Activated CD4-positive, alpha-beta T cell treated with anti-CD3 and anti-CD28 coated beads for 48 hours (primary cell): ENCODE measurements at regions not wholly inside any gene's neighbourhood (a gene's known extent, or its start where the extent isn't known, plus 50 kb on each side); places are given as distances from the start of the nearest gene placed in this dataset.
"Not testable (repeated sequence)": the region's sequence is repeated elsewhere in the genome, so short reads cannot be mapped to it uniquely, and the experiment has no call there.

Experiments used
- DNase-seq: peaks from one replicate; pipeline ENCODE4 v3.0.0-alpha.2; 2020

GRCh38 chr5:86289786-86290185 lies 328.0 kb upstream of the COX7C start:
- not testable (repeated sequence) for DNase-seq

DNA sequence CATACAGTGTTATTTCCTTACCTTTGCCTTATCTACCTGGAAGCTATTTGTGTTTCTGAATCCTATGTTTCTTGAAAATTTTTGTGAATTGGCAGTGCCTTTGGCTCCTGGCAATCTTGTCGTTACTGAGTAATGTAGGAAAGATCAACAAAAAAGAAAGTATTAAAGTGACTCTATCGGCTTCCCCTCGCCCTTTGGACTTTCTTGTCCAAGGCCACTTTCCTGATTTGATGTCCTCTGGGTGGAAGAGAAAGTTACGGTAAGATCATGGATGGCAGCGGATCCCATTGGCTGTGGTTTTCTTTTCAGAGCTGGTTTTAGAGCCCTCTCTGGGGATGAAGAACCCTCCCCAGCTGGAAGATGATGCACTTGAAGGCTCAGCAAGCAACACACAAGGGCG lies 324.9 kb upstream of the COX7C start:
- DNase-seq, result not testable (repeated sequence)

GRCh38 chr5:86302643-86303042 lies 315.1 kb upstream of the COX7C start:
- DNase-seq, result not testable (repeated sequence)

DNA sequence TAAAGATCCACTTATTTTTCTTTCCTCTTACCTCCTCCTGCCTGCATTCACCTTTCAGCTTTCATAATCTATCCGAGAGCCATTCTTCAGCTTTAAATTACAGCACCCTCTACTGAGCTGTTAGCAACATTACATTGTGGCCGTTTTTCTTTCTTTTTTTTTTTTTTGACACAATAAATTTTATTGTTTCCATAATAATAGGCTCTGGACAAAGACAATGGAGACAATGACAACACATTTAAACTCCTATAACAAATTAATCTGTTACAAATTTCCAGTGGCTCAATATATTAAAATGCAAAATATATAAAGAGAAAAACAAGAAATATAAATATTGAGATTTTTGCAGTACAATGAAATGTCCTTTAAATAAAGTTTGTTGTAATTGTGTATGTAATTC lies 312.7 kb upstream of the COX7C start:
- not testable (repeated sequence) for DNase-seq

- DNase-seq, result no peak
Measured at GRCh38 chr5:86314951-86315350, 302.8 kb upstream of the COX7C start.

GRCh38 chr5:86320266-86320665 lies 297.5 kb upstream of the COX7C start:
- no peak for DNase-seq

DNA sequence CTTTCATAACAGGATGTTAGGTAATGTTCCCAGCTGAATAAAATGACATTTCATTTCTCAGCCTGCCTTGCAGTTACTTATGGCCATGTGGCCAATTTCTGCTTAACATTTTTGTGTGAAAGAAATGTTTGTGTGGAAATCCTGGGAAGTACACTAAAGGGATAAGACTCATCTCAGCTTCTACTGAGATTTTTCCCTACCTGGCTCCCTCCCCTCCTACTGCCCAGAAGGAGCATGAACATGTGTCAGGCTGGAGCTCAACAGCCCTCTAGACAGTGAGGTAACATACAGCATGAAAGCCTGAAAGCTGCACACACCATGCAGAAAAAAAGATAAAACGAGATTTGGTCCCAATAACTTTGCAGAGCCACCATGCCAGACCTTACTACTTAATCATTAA lies 288.4 kb upstream of the COX7C start:
- DNase-seq, result no peak

DNA sequence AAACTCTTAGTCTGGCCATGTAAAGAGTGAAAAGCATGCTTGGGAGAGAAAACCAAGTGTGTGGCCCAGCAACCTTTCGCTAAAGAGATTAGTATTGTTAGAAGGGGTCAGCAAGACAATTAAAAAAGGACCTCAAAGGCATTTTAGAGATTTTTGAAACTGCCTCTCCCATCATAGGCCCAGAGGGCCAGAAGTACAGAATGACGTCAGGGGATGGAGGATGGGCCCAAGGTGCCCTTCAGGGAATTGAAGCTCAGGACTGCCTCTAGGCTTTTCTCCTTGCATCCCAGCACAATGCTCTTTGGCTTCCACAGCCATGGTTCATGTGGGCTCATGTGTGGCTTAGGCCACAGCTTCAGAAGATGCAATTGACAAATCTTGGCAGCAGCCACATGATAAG lies 287.0 kb upstream of the COX7C start:
- no peak for DNase-seq

- no peak for DNase-seq
Measured at GRCh38 chr5:86332851-86333250, 284.9 kb upstream of the COX7C start.

DNA sequence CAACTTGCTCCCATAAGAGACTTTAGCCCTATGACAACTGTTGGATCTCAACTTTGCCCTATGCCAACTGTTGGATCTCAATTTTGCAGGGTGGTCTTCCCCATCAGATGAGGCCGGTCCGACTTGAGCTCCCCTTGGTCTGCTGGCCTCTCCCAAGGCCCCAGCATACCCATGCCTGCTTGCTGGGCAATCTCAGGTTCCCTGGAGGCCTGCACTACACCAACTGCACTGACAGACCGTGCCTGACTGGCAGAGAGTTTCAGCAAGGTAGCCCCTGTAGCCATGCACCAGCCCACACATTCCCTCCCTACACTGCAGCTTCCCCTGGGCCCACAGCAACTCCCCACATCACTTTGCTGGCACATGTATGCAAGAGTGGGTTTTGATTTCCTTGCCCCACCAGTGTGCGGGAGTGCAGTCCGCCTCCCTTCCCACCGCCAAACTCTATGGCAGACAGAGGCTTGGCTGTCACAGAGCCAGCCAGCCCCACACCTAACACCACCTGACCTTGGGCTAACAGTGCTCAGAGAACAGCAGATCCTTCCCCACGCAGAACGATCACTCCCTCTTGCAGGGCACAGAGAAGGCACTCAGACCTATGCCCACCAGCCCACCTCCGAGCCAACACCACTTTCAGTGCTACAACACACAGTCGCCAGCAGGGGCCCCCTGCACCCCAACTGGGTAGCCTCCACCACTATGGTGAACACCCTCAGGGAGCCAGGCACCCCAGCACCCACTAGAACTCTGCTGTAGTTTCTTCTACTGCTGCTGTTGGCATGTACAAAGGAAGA lies 279.9 kb upstream of the COX7C start:
- DNase-seq, result no peak

GRCh38 chr5:86354664-86355063 lies 263.1 kb upstream of the COX7C start:
- DNase-seq, result no peak

DNA sequence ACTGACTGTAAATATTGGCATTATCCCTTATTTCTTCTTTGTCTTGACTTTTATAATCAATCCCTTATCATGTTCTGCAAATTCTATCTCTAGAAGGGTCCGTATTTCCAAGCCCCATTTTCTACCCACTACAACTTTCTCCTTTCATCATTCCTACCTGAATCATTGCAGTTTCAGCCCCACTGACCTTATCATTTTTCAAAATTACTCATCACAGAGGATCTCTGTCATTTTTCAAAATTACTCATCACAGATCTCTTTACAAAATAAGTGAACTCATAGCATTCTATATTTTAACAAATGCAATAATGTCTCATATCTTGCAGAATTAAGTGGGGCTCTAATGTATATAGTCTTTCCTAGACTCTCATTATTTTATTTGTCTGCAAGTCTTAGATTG lies 256.9 kb upstream of the COX7C start:
- DNase-seq, result no peak

DNA sequence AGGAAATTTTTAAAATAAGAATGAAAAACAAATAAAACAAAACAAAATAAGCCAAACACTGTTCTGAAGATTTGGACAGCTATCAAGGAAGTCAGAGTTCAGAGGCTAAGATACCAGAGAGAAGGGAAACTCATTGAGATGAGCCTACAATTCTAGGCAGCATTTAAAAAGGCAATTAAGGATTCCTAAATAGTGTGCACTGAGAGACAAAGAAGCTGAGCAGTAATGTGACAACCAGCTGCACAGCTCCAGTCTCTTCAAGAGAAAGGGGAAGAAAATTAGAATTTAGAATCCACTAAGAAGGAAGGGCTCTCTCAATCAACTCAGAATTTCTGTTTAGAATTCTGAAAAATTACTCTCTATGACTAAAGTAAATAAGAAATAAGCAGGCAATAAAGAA lies 246.7 kb upstream of the COX7C start:
- no peak for DNase-seq

- no peak for DNase-seq
Measured at GRCh38 chr5:86374611-86375010, 243.1 kb upstream of the COX7C start.

- no peak for DNase-seq
Measured at GRCh38 chr5:86376214-86376613, 241.5 kb upstream of the COX7C start.

DNA sequence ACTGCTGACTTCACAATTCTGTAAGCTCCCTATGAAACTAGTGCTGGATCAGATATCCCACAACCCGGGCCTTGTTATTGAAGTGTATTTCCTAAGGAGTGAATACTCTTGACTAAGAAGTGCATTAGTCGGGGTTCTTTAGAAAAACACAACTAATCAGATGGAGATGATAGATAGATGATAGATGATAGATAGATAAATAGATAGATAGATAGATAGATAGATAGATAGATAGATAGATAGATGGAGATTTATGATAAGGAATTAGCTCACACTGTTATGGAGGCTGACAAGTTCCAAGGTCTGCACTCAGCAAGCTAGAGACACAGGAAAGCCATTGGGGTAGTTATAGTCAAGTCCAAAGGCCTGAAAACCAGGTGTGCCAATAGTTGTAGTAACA lies 214.6 kb upstream of the COX7C start:
- no peak for DNase-seq

DNA sequence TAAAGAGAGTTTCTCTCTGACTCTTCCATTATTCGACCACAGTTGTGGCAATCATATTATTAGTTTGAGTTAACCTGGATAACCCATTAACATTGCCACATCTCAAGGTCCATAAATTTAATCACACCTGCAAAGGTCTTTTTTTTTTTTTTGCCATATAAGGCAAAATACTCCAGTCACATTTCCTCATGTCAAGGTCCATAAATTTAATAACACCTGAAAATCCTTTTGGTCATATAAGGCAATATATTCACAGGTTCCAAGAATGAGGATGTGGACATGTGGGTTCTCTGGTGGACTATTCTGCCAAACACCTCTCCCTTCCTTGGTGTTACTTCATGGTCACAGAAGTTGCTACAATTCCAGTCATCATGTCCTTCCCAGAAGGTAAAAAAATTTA lies 213.5 kb upstream of the COX7C start:
- no peak for DNase-seq

- DNase-seq, result no peak
Measured at GRCh38 chr5:86407711-86408110, 210.0 kb upstream of the COX7C start.

GRCh38 chr5:86411596-86411995 lies 206.1 kb upstream of the COX7C start:
- DNase-seq, result no peak

DNA sequence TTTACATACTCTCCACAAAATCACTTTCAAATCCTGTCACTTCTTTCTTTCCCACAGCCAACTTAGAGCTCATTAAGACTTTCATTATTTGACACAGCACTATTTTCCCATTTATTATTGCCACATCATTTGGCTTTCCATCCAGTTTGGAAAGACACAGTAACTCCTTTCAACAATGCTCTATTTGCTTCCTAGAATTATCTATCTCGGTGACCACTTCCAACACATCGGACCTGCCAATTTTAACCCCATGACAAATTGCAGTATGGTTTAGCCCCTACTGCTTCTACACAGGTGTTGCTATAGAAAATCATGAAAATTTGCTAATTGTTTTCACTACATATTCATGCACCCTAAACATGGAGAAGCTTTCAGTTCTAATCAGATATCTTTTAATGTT lies 190.6 kb upstream of the COX7C start:
- no peak for DNase-seq

GRCh38 chr5:86439593-86440110 lies 178.1 kb upstream of the COX7C start:
- no peak for DNase-seq

DNA sequence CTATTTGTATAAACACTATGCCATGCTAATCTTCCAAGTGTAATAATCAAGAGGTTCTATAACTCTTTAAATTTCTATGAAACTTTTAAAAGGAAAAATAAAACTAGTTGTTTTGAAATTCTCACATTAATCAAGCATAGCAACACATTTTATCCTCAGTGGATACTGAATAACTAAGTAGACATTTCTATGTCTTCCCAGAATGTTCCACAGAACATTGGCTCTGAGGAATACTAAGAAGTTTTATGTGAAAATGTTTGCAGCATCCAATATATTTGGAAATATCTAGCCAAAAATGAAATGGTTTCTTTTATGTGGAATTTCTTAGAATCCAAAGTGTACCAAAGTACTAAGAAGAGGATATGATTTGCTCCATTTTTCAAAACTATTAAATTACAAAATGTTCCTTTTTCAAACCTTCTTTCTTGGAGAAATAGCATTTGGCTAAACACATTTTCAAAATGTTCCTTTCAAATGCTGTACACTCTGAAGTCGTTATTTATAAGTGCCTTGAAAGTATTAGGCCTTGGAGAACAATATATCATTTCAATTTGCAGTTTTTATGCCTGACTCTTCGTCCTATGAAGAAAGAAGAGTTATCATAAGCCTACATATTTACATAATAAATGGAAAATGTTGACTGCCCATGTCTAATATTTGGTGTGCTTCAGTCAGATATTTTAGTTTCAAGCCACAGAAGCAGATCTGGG lies 175.6 kb upstream of the COX7C start:
- no peak for DNase-seq

DNA sequence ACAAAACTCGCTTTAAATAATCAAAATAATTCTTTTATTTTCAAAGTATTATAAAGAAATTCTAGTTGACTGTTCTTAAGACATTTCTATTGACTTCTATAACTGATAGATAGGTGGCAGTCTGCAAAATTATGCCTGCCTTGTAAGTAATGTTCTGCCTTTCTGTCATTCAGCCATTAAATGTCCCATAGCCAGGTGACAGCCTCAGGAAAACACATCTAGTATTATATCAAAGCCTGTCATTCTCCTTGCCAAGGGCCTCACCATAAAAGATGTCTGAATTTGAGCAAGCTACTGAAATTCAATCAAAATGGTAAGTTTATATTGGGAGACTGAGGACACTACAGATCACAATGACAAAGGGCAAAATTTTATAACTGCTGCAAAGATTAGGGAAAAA lies 170.4 kb upstream of the COX7C start:
- no peak for DNase-seq

DNA sequence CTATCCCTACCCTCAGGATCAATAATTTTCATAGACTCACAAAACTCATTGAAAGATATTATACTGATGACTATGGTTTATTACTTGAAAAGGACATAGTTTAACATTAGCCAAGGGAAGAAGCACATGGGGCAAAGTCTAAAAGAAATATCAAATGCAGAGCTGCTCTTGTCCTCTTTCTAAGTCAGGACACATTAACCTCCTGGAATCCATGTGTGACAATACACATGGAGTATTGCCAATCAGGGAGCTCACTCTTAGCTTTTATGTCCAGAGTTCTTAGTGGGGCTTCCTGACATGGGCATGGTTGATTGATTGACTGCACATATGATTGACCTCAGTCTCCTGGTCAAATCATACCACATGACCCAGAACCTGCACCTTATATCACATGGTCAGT lies 165.5 kb upstream of the COX7C start:
- DNase-seq, result no peak
